Endothelial cell of umbilical vein (primary cell): ENCODE measurements at regions not wholly inside any gene's neighbourhood (a gene's known extent, or its start where the extent isn't known, plus 50 kb on each side); places are given as distances from the start of the nearest gene placed in this dataset.

Source experiments
- BruUV-seq: library from RNA; stranded (reverse); fragments of 400-500 nt; replicated peaks from 2 replicates; lab custom pipeline; 2021; lab: Mats Ljungman, UMichigan
- CTCF ChIA-PET: fragments of 300-600, 350-600 bp; sonication (Branson Sonifier 250); formaldehyde crosslinking; loops from one replicate; lab custom pipeline; 2021; ENCODE audit warnings: antibody characterized with exemption, inconsistent platforms; lab: Charles Lee
- POLR2A ChIA-PET: fragments of 300-600, 350-600 bp; sonication (Branson Sonifier 250); formaldehyde crosslinking; loops from one replicate; lab custom pipeline; 2021; ENCODE audit warnings: antibody characterized with exemption, inconsistent platforms; lab: Charles Lee
- DNase-seq: peaks from one replicate; pipeline ENCODE4 v3.0.0-alpha.2; 2011; ENCODE audit warnings: low read depth, low spot score
- FAIRE-seq: peaks from 2 replicates; lab custom pipeline; 2011; peaks lifted over from hg19 to GRCh38; lab: Jason Lieb, UNC
- H2AFZ ChIP-seq: 2 replicates; pipeline ENCODE4 v1.6.0; 2012; ENCODE audit warnings: low read depth, low read length, control low read depth, inconsistent platforms
- H3K27ac ChIP-seq: 2 replicates; pipeline ENCODE4 v1.5.1; 2011; ENCODE audit warnings: low read depth, mild to moderate bottlenecking, control low read depth, low read length, moderate library complexity; ENCODE audit not compliant: insufficient read depth
- H3K27me3 ChIP-seq, 2 experiments: 2 replicates each; pipeline versions ENCODE4 v1.6.0 to v1.6.1; 2011; ENCODE audit warnings: low read length in 2 of 2, mixed read lengths in 1 of 2; ENCODE audit not compliant: control insufficient read depth in 2 of 2, insufficient read depth in 2 of 2
- H3K36me3 ChIP-seq, 2 experiments: 2 replicates in 1 of 2; 3 replicates in 1 of 2; pipeline ENCODE4 v1.5.1; 2011; ENCODE audit warnings: low read length in 2 of 2, mild to moderate bottlenecking in 1 of 2, moderate library complexity in 1 of 2; ENCODE audit not compliant: control insufficient read depth in 2 of 2, insufficient read depth in 2 of 2; ENCODE audit errors: extremely low read depth in 1 of 2
- H3K4me1 ChIP-seq: 3 replicates; pipeline ENCODE4 v1.5.1; 2011; ENCODE audit warnings: mild to moderate bottlenecking, low read length; ENCODE audit not compliant: control insufficient read depth, insufficient read depth; ENCODE audit errors: extremely low read depth
- H3K4me2 ChIP-seq: 2 replicates; pipeline ENCODE4 v1.6.1; 2011; ENCODE audit warnings: low read length, control low read depth, mixed read lengths; ENCODE audit not compliant: insufficient read depth
- H3K4me3 ChIP-seq, 3 experiments: fragments of 200-600 bp in 1 of 3; sonication (generic), shearing (Covaris generic) in 1 of 3; replicated peaks in 1 of 3; 2 replicates each; pipeline ENCODE4 v1.5.1; 2011 to 2016; ENCODE audit warnings: control low read depth in 3 of 3, low read length in 3 of 3, mild to moderate bottlenecking in 2 of 3, inconsistent platforms in 1 of 3, low read depth in 1 of 3, moderate library complexity in 1 of 3; ENCODE audit not compliant: insufficient read depth in 1 of 3
- H3K79me2 ChIP-seq: 2 replicates; pipeline ENCODE4 v1.6.0; 2012; ENCODE audit warnings: low read length, inconsistent platforms; ENCODE audit not compliant: control insufficient read depth, insufficient read depth
- H3K9ac ChIP-seq: replicated peaks from 2 replicates; pipeline ENCODE3; 2011; ENCODE audit warnings: low read length, control low read depth; ENCODE audit not compliant: insufficient read depth; ENCODE audit errors: extremely low read depth
- H3K9me1 ChIP-seq: replicated peaks from 3 replicates; pipeline ENCODE4 v1.6.0; 2011; ENCODE audit warnings: mild to moderate bottlenecking, low read length; ENCODE audit not compliant: control insufficient read depth, insufficient read depth; ENCODE audit errors: extremely low read depth
- H3K9me3 ChIP-seq: replicated peaks from 2 replicates; pipeline ENCODE4 v1.5.1; 2012; ENCODE audit warnings: low read length, inconsistent platforms; ENCODE audit not compliant: control insufficient read depth, insufficient read depth
- H4K20me1 ChIP-seq: replicated peaks from 2 replicates; pipeline ENCODE3; 2011; ENCODE audit warnings: mild to moderate bottlenecking, low read length; ENCODE audit not compliant: control insufficient read depth, insufficient read depth; ENCODE audit errors: extremely low read depth
- EZH2 ChIP-seq: IDR thresholded peaks from 2 replicates; pipeline ENCODE4 v1.6.1; 2012; ENCODE audit warnings: borderline replicate concordance, low read depth, mild to moderate bottlenecking, moderate library complexity, low read length, inconsistent platforms; ENCODE audit not compliant: severe bottlenecking
- FOS ChIP-seq: IDR thresholded peaks from 2 replicates; pipeline ENCODE4 v1.6.1; 2011; ENCODE audit warnings: mild to moderate bottlenecking, low read length, moderate library complexity, borderline replicate concordance; ENCODE audit not compliant: insufficient read depth
- GATA2 ChIP-seq: IDR thresholded peaks from 2 replicates; pipeline ENCODE4 v1.7.0; 2011; ENCODE audit warnings: low read depth, mild to moderate bottlenecking, moderate library complexity, mixed read lengths, low read length; ENCODE audit not compliant: insufficient read length, insufficient read depth
- JUN ChIP-seq: IDR thresholded peaks from 2 replicates; pipeline ENCODE4 v1.6.1; 2011; ENCODE audit warnings: borderline replicate concordance, low read depth; ENCODE audit not compliant: insufficient read length, insufficient read depth
- MAX ChIP-seq: IDR thresholded peaks from 2 replicates; pipeline ENCODE4 v1.6.1; 2011; ENCODE audit not compliant: insufficient read depth, insufficient read length
- MYC ChIP-seq: IDR thresholded peaks from one replicate; pipeline ENCODE4 v1.6.1; 2011; ENCODE audit warnings: mild to moderate bottlenecking, low read depth, low read length
- POLR2A ChIP-seq: IDR thresholded peaks from 2 replicates; pipeline ENCODE4 v1.6.1; 2012; ENCODE audit warnings: low read depth, mild to moderate bottlenecking, control low read depth, low read length
- POLR2AphosphoS5 ChIP-seq: IDR thresholded peaks from 2 replicates; pipeline ENCODE4 v1.6.1; 2012; ENCODE audit warnings: low read depth, mild to moderate bottlenecking, control low read depth, low read length, moderate library complexity; ENCODE audit not compliant: insufficient read depth
- dilution Hi-C: fragments of 300-500 bp; cut with MboI; formaldehyde crosslinking; loops from one replicate; pipeline ENCODE4 v1.15.0; 2019; ENCODE audit warnings: low sequenced_read_pairs; ENCODE audit not compliant: extremely low pct_ligation_motif_present
- intact Hi-C: fragments of 100-400 bp; cut with micrococcal nuclease; formaldehyde crosslinking; loops from one replicate; pipeline ENCODE4 v1.10.0; 2022
- TF ChIP-seq, protein P1 (sequence below), 2 donors: IDR thresholded peaks; 1 replicate in 1 of 2; 2 replicates in 1 of 2; pipeline ENCODE4 v1.5.1; 2011; ENCODE audit warnings: low read length in 2 of 2, mild to moderate bottlenecking in 2 of 2, moderate library complexity in 2 of 2, control low read depth in 1 of 2, inconsistent platforms in 1 of 2, low read depth in 1 of 2; ENCODE audit not compliant: insufficient read depth in 1 of 2; ENCODE audit errors: extremely low read depth in 1 of 2

DNA sequence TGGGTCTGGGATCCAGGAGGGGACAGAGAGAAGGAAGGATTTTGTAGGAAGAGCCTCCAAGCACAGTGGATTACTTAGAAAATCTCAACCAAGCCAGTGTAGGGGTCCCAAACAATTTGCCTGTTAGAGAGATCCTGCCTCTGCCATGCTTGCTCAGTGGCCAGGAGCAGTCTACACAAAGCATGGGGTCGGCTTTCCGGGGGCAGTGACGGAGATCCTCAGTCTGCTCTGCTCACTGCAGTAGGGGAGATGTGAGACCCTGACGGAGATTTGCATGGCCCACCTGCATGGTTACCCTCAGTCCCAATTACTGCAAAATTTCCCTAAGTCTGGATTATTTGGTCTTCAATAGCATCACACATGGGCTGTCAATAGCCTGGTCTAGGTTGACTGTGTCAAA is 385.2 kb downstream of the CMPK2 start:
- CTCF ChIA-PET: no interaction called here
- dilution Hi-C loops: no loop called here

More for the DNA sequence above, 385.2 kb downstream of the CMPK2 start:
- H3K79me2 ChIP-seq: no peaks in the 10 kb centered on the region
- POLR2A ChIA-PET: no interaction called here
- no peak overlapping the region for H3K9ac ChIP-seq
- no peak overlapping the region for H3K27ac ChIP-seq
- H3K4me3 ChIP-seq: no peak overlapping the region
- no peak overlapping the region for H3K4me2 ChIP-seq
- no peaks in the 10 kb centered on the region for H3K9me1 ChIP-seq
- TF ChIP-seq MYC: no peak
- no peak for TF ChIP-seq POLR2AphosphoS5
- TF ChIP-seq POLR2A: no peak
- no peak for TF ChIP-seq EZH2
- TF ChIP-seq GATA2: no peak
- TF ChIP-seq FOS: no peak
- TF ChIP-seq, protein P1, sequence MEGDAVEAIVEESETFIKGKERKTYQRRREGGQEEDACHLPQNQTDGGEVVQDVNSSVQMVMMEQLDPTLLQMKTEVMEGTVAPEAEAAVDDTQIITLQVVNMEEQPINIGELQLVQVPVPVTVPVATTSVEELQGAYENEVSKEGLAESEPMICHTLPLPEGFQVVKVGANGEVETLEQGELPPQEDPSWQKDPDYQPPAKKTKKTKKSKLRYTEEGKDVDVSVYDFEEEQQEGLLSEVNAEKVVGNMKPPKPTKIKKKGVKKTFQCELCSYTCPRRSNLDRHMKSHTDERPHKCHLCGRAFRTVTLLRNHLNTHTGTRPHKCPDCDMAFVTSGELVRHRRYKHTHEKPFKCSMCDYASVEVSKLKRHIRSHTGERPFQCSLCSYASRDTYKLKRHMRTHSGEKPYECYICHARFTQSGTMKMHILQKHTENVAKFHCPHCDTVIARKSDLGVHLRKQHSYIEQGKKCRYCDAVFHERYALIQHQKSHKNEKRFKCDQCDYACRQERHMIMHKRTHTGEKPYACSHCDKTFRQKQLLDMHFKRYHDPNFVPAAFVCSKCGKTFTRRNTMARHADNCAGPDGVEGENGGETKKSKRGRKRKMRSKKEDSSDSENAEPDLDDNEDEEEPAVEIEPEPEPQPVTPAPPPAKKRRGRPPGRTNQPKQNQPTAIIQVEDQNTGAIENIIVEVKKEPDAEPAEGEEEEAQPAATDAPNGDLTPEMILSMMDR (IDR thresholded peaks at IDR 0.05; ENCODE audit: extremely low read depth in 1 of 2, insufficient read depth in 1 of 2, low read depth in 1 of 2, low read length in 2 of 2): no peak
- TF ChIP-seq MAX: no peak
- TF ChIP-seq JUN: no peak
- H3K36me3 ChIP-seq: no peaks in the 10 kb centered on the region
- H3K9me3 ChIP-seq: no peaks in the 10 kb centered on the region
- no TSS peak for BruUV-seq
- FAIRE-seq (no peak), DNase-seq (no peak)
- intact Hi-C loops: no loop called here
- H3K4me1 ChIP-seq: no peaks in the 10 kb centered on the region
- H2AFZ ChIP-seq: no peak overlapping the region
- H3K27me3 ChIP-seq: no peaks in the 10 kb centered on the region
- H4K20me1 ChIP-seq: no peaks in the 10 kb centered on the region
